ENCODE measurements at regions not wholly inside any gene's neighbourhood (a gene's known extent, or its start where the extent isn't known, plus 50 kb on each side); places are given as distances from the start of the nearest gene placed in this dataset.

- Mint-ChIP-seq H3K4me3 (no peak overlapping the region), H3K36me3 (ENCODE audit: low read depth) (no peaks in the 10 kb centered on the region), H3K4me1 (ENCODE audit: low read depth) (no peaks in the 10 kb centered on the region)
Observed at GRCh38 chr13:76094645-76095044, 458.5 kb downstream of the LMO7 start.

DNA sequence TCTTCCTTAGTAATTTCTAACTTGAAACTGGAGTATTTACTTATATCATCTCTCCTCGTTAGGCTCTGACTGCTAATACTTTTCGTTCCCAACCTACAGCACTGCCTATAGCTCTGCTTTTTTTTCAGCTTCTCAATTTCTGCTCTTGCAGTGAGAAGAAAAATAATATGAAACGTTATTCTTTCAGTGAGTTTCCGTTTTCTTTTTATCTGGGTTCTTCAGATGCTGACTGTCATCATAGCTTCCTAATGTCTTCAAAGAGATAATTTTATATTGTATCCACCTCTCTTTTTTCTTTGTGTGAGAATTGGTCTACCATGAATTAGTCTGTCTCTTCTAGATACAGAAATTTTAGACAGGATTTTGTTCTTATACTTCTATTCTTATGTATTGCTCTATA, 454.9 kb downstream of the LMO7 start:
- H3K9me3 Mint-ChIP-seq: peaks cover 18% of the 10 kb centered on the region

More at GRCh38 chr13:76094645-76095044, 458.5 kb downstream of the LMO7 start:
- Mint-ChIP-seq H3K27ac (no peak overlapping the region), H3K27me3 (ENCODE audit: insufficient read depth) (peaks cover 3% of the 10 kb centered on the region; the same call in 1 of the 2 replicates), H3K9me3 (no peaks in the 10 kb centered on the region; the same call in 1 of the 2 replicates)
- TF ChIP-seq CTCF (IDR thresholded peaks at IDR 0.05): no peak
- DNase-seq: no peak

GRCh38 chr13:76086729-76087128, 450.6 kb downstream of the LMO7 start:
- DNase-seq: no peak
- Mint-ChIP-seq H3K36me3 (ENCODE audit: low read depth) (no peaks in the 10 kb centered on the region), H3K4me1 (ENCODE audit: low read depth) (no peaks in the 10 kb centered on the region), H3K4me3 (no peak overlapping the region), H3K27ac (no peak overlapping the region), H3K9me3 (peaks cover 18% of the 10 kb centered on the region), H3K27me3 (ENCODE audit: insufficient read depth) (no peaks in the 10 kb centered on the region; the same call in 1 of the 2 replicates)
- no peak for TF ChIP-seq CTCF (IDR thresholded peaks at IDR 0.05)

More for the DNA sequence above, 454.9 kb downstream of the LMO7 start:
- no peaks in the 10 kb centered on the region for H3K36me3 Mint-ChIP-seq (ENCODE audit: low read depth)
- peaks cover 3% of the 10 kb centered on the region; the same call in 1 of the 2 replicates for H3K27me3 Mint-ChIP-seq (ENCODE audit: insufficient read depth)
- DNase-seq: no peak
- no peak overlapping the region for H3K4me3 Mint-ChIP-seq
- TF ChIP-seq CTCF (IDR thresholded peaks at IDR 0.05): no peak
- no peaks in the 10 kb centered on the region for H3K4me1 Mint-ChIP-seq (ENCODE audit: low read depth)
- H3K27ac Mint-ChIP-seq: no peak overlapping the region

DNA sequence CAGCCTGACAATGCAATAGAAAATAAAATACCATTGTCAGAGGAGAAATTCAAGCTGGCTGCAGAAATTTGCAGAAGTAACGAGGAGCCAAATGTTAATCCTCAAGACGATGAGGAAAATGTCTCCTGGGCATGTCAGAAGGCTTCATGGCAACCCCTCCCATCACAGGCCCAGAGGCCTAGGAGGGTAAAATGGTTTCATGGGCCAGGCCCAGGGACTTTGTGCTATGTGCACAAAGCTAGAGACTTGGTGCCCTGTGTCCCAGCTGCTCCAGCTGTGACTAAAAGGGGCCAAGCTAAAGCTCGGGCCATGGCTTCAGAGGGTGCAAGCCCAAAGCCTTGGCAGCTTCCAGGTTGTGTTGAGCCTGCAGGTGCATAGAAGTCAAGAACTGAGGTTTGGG, 431.7 kb downstream of the LMO7 start:
- no peak overlapping the region for H3K4me3 Mint-ChIP-seq
- no peaks in the 10 kb centered on the region for H3K4me1 Mint-ChIP-seq (ENCODE audit: low read depth)
- no peak for TF ChIP-seq CTCF (IDR thresholded peaks at IDR 0.05)
- no peak for DNase-seq
- H3K27me3 Mint-ChIP-seq (ENCODE audit: insufficient read depth): peaks cover 2% of the 10 kb centered on the region
- H3K36me3 Mint-ChIP-seq (ENCODE audit: low read depth): peaks cover 10% of the 10 kb centered on the region; the same call in 1 of the 2 replicates
- peaks cover 34% of the 10 kb centered on the region for H3K9me3 Mint-ChIP-seq
- H3K27ac Mint-ChIP-seq: no peak overlapping the region

DNA sequence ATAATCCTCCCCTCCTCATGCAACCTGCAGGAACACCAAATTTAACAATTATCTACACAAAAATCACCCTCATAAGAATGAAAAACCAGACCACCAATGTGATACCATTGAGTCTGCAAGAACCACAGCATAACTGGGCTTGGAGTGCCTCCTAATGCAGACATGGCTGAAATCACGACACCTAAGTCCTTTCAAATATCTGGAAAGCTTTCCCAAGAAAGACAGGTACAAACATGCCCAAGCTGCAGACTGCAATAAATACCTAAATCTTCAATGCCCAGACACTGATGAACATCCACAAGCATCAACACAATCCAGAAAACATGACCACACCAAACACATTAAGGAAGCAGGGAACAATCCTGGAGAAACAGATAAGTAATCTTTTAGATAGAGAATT, 417.1 kb downstream of the LMO7 start:
- H3K4me1 Mint-ChIP-seq (ENCODE audit: low read depth): no peaks in the 10 kb centered on the region
- H3K27me3 Mint-ChIP-seq (ENCODE audit: insufficient read depth): peaks cover 2% of the 10 kb centered on the region; the same call in 1 of the 2 replicates
- no peak overlapping the region for H3K27ac Mint-ChIP-seq
- no peak overlapping the region for H3K4me3 Mint-ChIP-seq
- H3K36me3 Mint-ChIP-seq (ENCODE audit: low read depth): no peaks in the 10 kb centered on the region
- H3K9me3 Mint-ChIP-seq: no peaks in the 10 kb centered on the region; the same call in 1 of the 2 replicates
- TF ChIP-seq CTCF (IDR thresholded peaks at IDR 0.05): no peak
- no peak for DNase-seq

DNA sequence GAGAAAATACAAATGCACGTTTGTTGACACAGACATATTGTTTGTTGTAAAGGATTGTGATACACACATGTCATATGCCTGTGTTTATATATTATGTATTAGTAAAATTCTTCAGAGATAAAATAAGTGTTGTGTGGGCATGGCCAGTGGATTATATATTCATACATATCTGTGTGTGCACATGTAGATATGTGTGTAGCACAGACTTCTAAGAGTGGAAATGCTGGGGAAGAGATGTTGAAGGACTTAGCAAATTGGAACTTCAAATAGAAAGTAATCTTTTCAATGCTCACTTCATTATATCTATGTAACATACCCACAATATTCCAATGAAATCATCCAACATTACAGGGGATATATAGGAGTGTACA, 413.2 kb downstream of the LMO7 start:
- no peak for TF ChIP-seq CTCF (IDR thresholded peaks at IDR 0.05)
- Mint-ChIP-seq H3K9me3 (no peaks in the 10 kb centered on the region; the same call in 1 of the 2 replicates), H3K36me3 (ENCODE audit: low read depth) (no peaks in the 10 kb centered on the region), H3K27ac (no peak overlapping the region), H3K27me3 (ENCODE audit: insufficient read depth) (peaks cover 2% of the 10 kb centered on the region; the same call in 1 of the 2 replicates), H3K4me3 (no peak overlapping the region), H3K4me1 (ENCODE audit: low read depth) (no peaks in the 10 kb centered on the region)
- no peak for DNase-seq
